ENCODE measurements at regions not wholly inside any gene's neighbourhood (a gene's known extent, or its start where the extent isn't known, plus 50 kb on each side); places are given as distances from the start of the nearest gene placed in this dataset.

DNA sequence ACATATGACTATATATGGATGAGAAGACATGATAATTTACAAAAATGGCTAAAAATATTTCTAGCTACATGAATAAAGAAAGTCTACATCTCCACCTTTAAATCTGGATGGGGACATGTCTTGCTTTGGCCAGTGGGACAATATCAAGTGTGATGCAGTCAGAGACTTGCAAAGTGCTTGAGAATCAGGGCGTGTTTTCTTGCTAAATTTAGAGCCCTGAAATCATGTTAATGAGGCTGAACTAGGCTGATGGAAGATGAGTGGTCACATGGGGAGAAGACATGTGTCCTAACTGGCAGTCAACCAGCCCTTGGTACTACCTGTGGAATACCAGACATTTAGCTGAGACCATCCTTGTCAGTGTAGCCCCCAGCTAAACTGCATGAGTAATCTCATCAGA, 278.5 kb upstream of the RGPD4 start:
- no TSS peak for BruUV-seq (replicated peaks)
- H3K79me2 ChIP-seq (ENCODE audit: control insufficient read depth, insufficient read depth, low read length) = no peaks in the 10 kb centered on the region
- intact Hi-C loops (cut with micrococcal nuclease) = no loop called here
- H4K20me1 ChIP-seq (replicated peaks; ENCODE audit: control insufficient read depth, insufficient read depth, low read length) = no peaks in the 10 kb centered on the region
- H2AFZ ChIP-seq (ENCODE audit: low read depth, low read length) = no peak overlapping the region
- H3K9ac ChIP-seq (ENCODE audit: insufficient read depth in 1 of 2, low read depth in 2 of 2, low read length in 2 of 2) = no peak overlapping the region
- FAIRE-seq = no peak
- ChIA-PET CTCF (ENCODE audit: low intra/inter-chr PET ratio) (no interaction called here), POLR2A (no interaction called here)
- H3K27me3 ChIP-seq (ENCODE audit: control insufficient read depth in 2 of 2, insufficient read depth in 2 of 2, low read length in 2 of 2) = no peaks in the 10 kb centered on the region
- no peaks in the 10 kb centered on the region for H3K9me1 ChIP-seq (ENCODE audit: control insufficient read depth, insufficient read depth, low read length)
- 0% methylated on average over 1 of the region's 1 CpG for WGBS (ENCODE audit: insufficient coverage, low coverage, missing lambda C conversion rate)
- DNase-seq (ENCODE audit: extremely low read depth in 1 of 4, low spot score in 3 of 4) = no peak
- H3K27ac ChIP-seq (ENCODE audit: extremely low read depth, low read depth, low read length) = no peak overlapping the region
- no peaks in the 10 kb centered on the region for H3K9me3 ChIP-seq (replicated peaks; ENCODE audit: control insufficient read depth, insufficient read depth, low read depth, low read length)
- no peak for ATAC-seq
- no peak overlapping the region for H3K4me2 ChIP-seq (ENCODE audit: insufficient read depth, low read length)
- H3K4me1 ChIP-seq (replicated peaks in 1 of 2; ENCODE audit: control insufficient read depth in 2 of 2, insufficient read depth in 2 of 2, low read length in 2 of 2) = no peaks in the 10 kb centered on the region
- H3K4me3 ChIP-seq = no peak overlapping the region
- no peak for TF ChIP-seq POLR2AphosphoS5 (IDR thresholded peaks at IDR 0.05; ENCODE audit: control insufficient read depth, insufficient read depth, low read depth, low read length)
- TF ChIP-seq TEAD4 (IDR thresholded peaks at IDR 0.05; ENCODE audit: low read length) = no peak
- TF ChIP-seq TEAD4 (CRISPR knock-in tag; IDR thresholded peaks at IDR 0.05; ENCODE audit: borderline replicate concordance) = no peak
- no peak for TF ChIP-seq ZNF785 (CRISPR knock-in tag; IDR thresholded peaks at IDR 0.05)
- TF ChIP-seq, protein P1, sequence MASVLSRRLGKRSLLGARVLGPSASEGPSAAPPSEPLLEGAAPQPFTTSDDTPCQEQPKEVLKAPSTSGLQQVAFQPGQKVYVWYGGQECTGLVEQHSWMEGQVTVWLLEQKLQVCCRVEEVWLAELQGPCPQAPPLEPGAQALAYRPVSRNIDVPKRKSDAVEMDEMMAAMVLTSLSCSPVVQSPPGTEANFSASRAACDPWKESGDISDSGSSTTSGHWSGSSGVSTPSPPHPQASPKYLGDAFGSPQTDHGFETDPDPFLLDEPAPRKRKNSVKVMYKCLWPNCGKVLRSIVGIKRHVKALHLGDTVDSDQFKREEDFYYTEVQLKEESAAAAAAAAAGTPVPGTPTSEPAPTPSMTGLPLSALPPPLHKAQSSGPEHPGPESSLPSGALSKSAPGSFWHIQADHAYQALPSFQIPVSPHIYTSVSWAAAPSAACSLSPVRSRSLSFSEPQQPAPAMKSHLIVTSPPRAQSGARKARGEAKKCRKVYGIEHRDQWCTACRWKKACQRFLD (CRISPR knock-in tag; IDR thresholded peaks at IDR 0.05) = no peak
- TF ChIP-seq GTF2E2 (tag; IDR thresholded peaks at IDR 0.05) = no peak
- TF ChIP-seq ZNF436 (CRISPR knock-in tag; IDR thresholded peaks at IDR 0.05) = no peak
- TF ChIP-seq C11orf30 (IDR thresholded peaks at IDR 0.05; ENCODE audit: low read depth) = no peak
- no peak for TF ChIP-seq ZC3H8 (IDR thresholded peaks at IDR 0.05)
- no peak for TF ChIP-seq ZNF699 (CRISPR knock-in tag; IDR thresholded peaks at IDR 0.05; ENCODE audit: insufficient replicate concordance)
- no peak for TF ChIP-seq ZNF23 (CRISPR knock-in tag; IDR thresholded peaks at IDR 0.05)
- TF ChIP-seq, protein P2, sequence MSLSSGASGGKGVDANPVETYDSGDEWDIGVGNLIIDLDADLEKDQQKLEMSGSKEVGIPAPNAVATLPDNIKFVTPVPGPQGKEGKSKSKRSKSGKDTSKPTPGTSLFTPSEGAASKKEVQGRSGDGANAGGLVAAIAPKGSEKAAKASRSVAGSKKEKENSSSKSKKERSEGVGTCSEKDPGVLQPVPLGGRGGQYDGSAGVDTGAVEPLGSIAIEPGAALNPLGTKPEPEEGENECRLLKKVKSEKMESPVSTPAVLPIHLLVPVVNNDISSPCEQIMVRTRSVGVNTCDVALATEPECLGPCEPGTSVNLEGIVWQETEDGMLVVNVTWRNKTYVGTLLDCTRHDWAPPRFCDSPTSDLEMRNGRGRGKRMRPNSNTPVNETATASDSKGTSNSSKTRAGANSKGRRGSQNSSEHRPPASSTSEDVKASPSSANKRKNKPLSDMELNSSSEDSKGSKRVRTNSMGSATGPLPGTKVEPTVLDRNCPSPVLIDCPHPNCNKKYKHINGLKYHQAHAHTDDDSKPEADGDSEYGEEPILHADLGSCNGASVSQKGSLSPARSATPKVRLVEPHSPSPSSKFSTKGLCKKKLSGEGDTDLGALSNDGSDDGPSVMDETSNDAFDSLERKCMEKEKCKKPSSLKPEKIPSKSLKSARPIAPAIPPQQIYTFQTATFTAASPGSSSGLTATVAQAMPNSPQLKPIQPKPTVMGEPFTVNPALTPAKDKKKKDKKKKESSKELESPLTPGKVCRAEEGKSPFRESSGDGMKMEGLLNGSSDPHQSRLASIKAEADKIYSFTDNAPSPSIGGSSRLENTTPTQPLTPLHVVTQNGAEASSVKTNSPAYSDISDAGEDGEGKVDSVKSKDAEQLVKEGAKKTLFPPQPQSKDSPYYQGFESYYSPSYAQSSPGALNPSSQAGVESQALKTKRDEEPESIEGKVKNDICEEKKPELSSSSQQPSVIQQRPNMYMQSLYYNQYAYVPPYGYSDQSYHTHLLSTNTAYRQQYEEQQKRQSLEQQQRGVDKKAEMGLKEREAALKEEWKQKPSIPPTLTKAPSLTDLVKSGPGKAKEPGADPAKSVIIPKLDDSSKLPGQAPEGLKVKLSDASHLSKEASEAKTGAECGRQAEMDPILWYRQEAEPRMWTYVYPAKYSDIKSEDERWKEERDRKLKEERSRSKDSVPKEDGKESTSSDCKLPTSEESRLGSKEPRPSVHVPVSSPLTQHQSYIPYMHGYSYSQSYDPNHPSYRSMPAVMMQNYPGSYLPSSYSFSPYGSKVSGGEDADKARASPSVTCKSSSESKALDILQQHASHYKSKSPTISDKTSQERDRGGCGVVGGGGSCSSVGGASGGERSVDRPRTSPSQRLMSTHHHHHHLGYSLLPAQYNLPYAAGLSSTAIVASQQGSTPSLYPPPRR (CRISPR knock-in tag; IDR thresholded peaks at IDR 0.05; ENCODE audit: borderline replicate concordance) = no peak
- no peak for TF ChIP-seq PHF8 (IDR thresholded peaks at IDR 0.05; ENCODE audit: borderline replicate concordance, low read length)
- TF ChIP-seq KAT2B (IDR thresholded peaks at IDR 0.05; ENCODE audit: low read depth, low read length) = no peak
- no peak for TF ChIP-seq ZNF175 (CRISPR knock-in tag; IDR thresholded peaks at IDR 0.05; ENCODE audit: low read depth)
- in situ Hi-C loops (cut with MboI) = no loop called here
- H3K36me3 ChIP-seq (ENCODE audit: control insufficient read depth, insufficient read depth, low read length) = no peaks in the 10 kb centered on the region

Data from K562 (cell line).